CD4-positive, alpha-beta T cell treated with Interferon alpha-2 for 1 hour (primary cell): ENCODE measurements at regions not wholly inside any gene's neighbourhood (a gene's known extent, or its start where the extent isn't known, plus 50 kb on each side); places are given as distances from the start of the nearest gene placed in this dataset.

Experiments used
- DNase-seq, 2 donors: peaks; one replicate each; pipeline ENCODE4 v3.0.0-alpha.2; 2020 to 2022

- no peak for DNase-seq
Measured at GRCh38 chr14:54094765-54095164, 138.1 kb upstream of the BMP4 start.

- DNase-seq, result no peak
Measured at GRCh38 chr14:54098536-54098935, 141.9 kb upstream of the BMP4 start.

- DNase-seq, result no peak
Measured at GRCh38 chr14:54102051-54102456, 145.4 kb upstream of the BMP4 start.

GRCh38 chr14:54102530-54102929 is 145.9 kb upstream of the BMP4 start:
- no peak for DNase-seq

- DNase-seq, result no peak
Measured at GRCh38 chr14:54104601-54105145, 148.0 kb upstream of the BMP4 start.

GRCh38 chr14:54105406-54105805 is 148.8 kb upstream of the BMP4 start:
- no peak for DNase-seq

- no peak for DNase-seq
Measured at GRCh38 chr14:54105898-54106297, 149.3 kb upstream of the BMP4 start.

- DNase-seq, result no peak
Measured at GRCh38 chr14:54106661-54107377, 150.2 kb upstream of the BMP4 start.

- no peak for DNase-seq
Measured at GRCh38 chr14:54108481-54109471, 152.2 kb upstream of the BMP4 start.

GRCh38 chr14:54109521-54110120 is 153.0 kb upstream of the BMP4 start:
- no peak for DNase-seq

- no peak for DNase-seq
Measured at GRCh38 chr14:54114941-54115340, 158.3 kb upstream of the BMP4 start.

GRCh38 chr14:54116198-54116885 is 159.7 kb upstream of the BMP4 start:
- DNase-seq, result no peak

- DNase-seq, result no peak
Measured at GRCh38 chr14:54116972-54117371, 160.3 kb upstream of the BMP4 start.

GRCh38 chr14:54117396-54117795 is 160.8 kb upstream of the BMP4 start:
- DNase-seq, result no peak

- DNase-seq, result no peak
Measured at GRCh38 chr14:54117924-54118323, 161.3 kb upstream of the BMP4 start.

GRCh38 chr14:54120260-54120659 is 163.6 kb upstream of the BMP4 start:
- no peak for DNase-seq

- no peak for DNase-seq
Measured at GRCh38 chr14:54121466-54122027, 164.9 kb upstream of the BMP4 start.

- DNase-seq, result no peak
Measured at GRCh38 chr14:54123841-54124240, 167.2 kb upstream of the BMP4 start.

- DNase-seq, result no peak
Measured at GRCh38 chr14:54125109-54125508, 168.5 kb upstream of the BMP4 start.

GRCh38 chr14:54126947-54127346 is 170.3 kb upstream of the BMP4 start:
- DNase-seq, result no peak

- DNase-seq, result no peak
Measured at GRCh38 chr14:54127526-54127925, 170.9 kb upstream of the BMP4 start.
